ENCODE measurements at regions not wholly inside any gene's neighbourhood (a gene's known extent, or its start where the extent isn't known, plus 50 kb on each side); places are given as distances from the start of the nearest gene placed in this dataset.

DNA sequence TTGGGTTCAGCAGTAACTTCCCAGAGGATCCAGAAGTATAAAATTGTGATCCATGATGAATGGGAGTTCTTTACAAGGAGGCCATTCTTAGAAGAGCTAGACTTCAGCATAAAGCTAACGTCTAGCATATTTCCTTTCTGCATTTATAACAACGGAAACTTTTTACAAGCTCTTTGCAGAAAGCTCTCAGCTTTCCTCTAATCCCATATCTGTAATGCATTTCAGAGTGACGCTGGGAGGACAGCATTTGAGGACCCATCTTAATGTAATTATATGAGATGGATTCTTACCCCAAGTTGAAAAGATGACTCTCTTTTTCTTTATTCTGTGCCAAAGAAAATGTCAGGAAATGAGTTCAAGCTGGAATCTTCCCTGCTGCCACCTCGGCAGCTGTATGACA, 132.0 kb upstream of the CACHD1 start:
- Histone ChIP-seq H2BK120ac (ENCODE audit: low read depth, low read length) (no peak overlapping the region), H3K4me1 (ENCODE audit: control insufficient read depth in 2 of 2, insufficient read depth in 1 of 2, low read depth in 1 of 2, low read length in 2 of 2) (no peaks in the 10 kb centered on the region), H3K9me3 (replicated peaks in 1 of 2; ENCODE audit: control insufficient read depth in 2 of 2, insufficient read depth in 1 of 2, low read depth in 1 of 2, low read length in 2 of 2) (no peaks in the 10 kb centered on the region), H3K9ac (ENCODE audit: low read depth, low read length, poor library complexity) (no peak overlapping the region), H3K36me3 (replicated peaks in 1 of 2; ENCODE audit: control insufficient read depth in 2 of 2, insufficient read depth in 2 of 2, low read length in 2 of 2) (no peaks in the 10 kb centered on the region), H3K79me1 (ENCODE audit: low read depth, low read length) (no peaks in the 10 kb centered on the region), H4K91ac (ENCODE audit: low read depth, low read length, poor library complexity) (no peak overlapping the region), H2BK12ac (ENCODE audit: low read length) (no peak overlapping the region), H3K23ac (ENCODE audit: low read depth, low read length, poor library complexity) (no peak overlapping the region), H2BK5ac (ENCODE audit: low read length) (no peak overlapping the region), H2AFZ (ENCODE audit: low read length) (no peak overlapping the region), H3K14ac (ENCODE audit: low read length) (no peak overlapping the region), H3K4me3 (ENCODE audit: low read length in 2 of 2) (no peak overlapping the region), H2AK5ac (ENCODE audit: low read depth, low read length) (no peak overlapping the region), H3K27ac (replicated peaks; ENCODE audit: low read length) (no peak overlapping the region), H4K8ac (ENCODE audit: low read depth, low read length) (no peak overlapping the region), H3K27me3 (ENCODE audit: control insufficient read depth in 3 of 3, insufficient read depth in 3 of 3, low read depth in 1 of 3, low read length in 3 of 3) (no peaks in the 10 kb centered on the region), H2BK15ac (ENCODE audit: low read length) (no peak overlapping the region), H3K4me2 (ENCODE audit: insufficient read depth, low read length, poor library complexity, severe bottlenecking) (no peak overlapping the region), H3K4ac (ENCODE audit: low read length) (no peak overlapping the region), H3K18ac (ENCODE audit: low read length) (no peak overlapping the region)
- DNase-seq (ENCODE audit: low spot score) = no peak
- WGBS, 2 donors (ENCODE audit: extremely low coverage in 2 of 2, insufficient read length in 2 of 2, insufficient replicate concordance in 1 of 2) = no CpG with 5 or more reads among the region's 4 CpGs

DNA sequence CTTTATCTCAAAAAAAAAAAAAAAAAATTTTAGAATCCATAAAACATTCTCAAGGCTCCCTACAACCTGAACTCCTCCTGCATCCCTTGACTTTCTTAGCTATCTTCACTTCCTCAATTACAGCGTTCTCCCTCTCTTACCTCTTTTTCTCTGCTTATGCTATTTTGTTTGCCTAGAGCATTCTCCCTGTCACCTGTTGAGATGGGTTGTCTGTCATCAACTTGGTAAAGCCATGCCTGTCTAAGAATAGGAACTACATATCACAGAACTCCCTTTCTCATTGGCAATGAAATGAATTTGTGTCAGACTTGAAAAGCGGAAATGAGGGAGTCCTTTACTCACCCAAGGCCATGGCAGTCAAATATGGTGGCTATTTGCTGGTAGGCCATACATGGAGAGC, 129.6 kb upstream of the CACHD1 start:
- no peaks in the 10 kb centered on the region for H3K36me3 ChIP-seq (replicated peaks in 1 of 2; ENCODE audit: control insufficient read depth in 2 of 2, insufficient read depth in 2 of 2, low read length in 2 of 2)
- DNase-seq (ENCODE audit: low spot score) = no peak
- no peak overlapping the region for H3K14ac ChIP-seq (ENCODE audit: low read length)
- no peak overlapping the region for H2BK12ac ChIP-seq (ENCODE audit: low read length)
- WGBS, 2 donors (ENCODE audit: extremely low coverage in 2 of 2, insufficient read length in 2 of 2, insufficient replicate concordance in 1 of 2) = no CpG with 5 or more reads among the region's 2 CpGs
- H3K27me3 ChIP-seq (ENCODE audit: control insufficient read depth in 3 of 3, insufficient read depth in 3 of 3, low read depth in 1 of 3, low read length in 3 of 3) = no peaks in the 10 kb centered on the region
- no peak overlapping the region for H3K27ac ChIP-seq (replicated peaks; ENCODE audit: low read length)
- no peak overlapping the region for H3K9ac ChIP-seq (ENCODE audit: low read depth, low read length, poor library complexity)
- H4K8ac ChIP-seq (ENCODE audit: low read depth, low read length) = no peak overlapping the region
- H3K4me3 ChIP-seq (ENCODE audit: low read length in 2 of 2) = no peak overlapping the region
- no peak overlapping the region for H3K4me2 ChIP-seq (ENCODE audit: insufficient read depth, low read length, poor library complexity, severe bottlenecking)
- no peak overlapping the region for H2BK15ac ChIP-seq (ENCODE audit: low read length)
- H3K23ac ChIP-seq (ENCODE audit: low read depth, low read length, poor library complexity) = no peak overlapping the region
- H2BK120ac ChIP-seq (ENCODE audit: low read depth, low read length) = no peak overlapping the region
- no peak overlapping the region for H2AFZ ChIP-seq (ENCODE audit: low read length)
- no peaks in the 10 kb centered on the region for H3K4me1 ChIP-seq (ENCODE audit: control insufficient read depth in 2 of 2, insufficient read depth in 1 of 2, low read depth in 1 of 2, low read length in 2 of 2)
- no peak overlapping the region for H3K4ac ChIP-seq (ENCODE audit: low read length)
- H3K79me1 ChIP-seq (ENCODE audit: low read depth, low read length) = no peaks in the 10 kb centered on the region
- H4K91ac ChIP-seq (ENCODE audit: low read depth, low read length, poor library complexity) = no peak overlapping the region
- no peaks in the 10 kb centered on the region for H3K9me3 ChIP-seq (replicated peaks in 1 of 2; ENCODE audit: control insufficient read depth in 2 of 2, insufficient read depth in 1 of 2, low read depth in 1 of 2, low read length in 2 of 2)
- H3K18ac ChIP-seq (ENCODE audit: low read length) = no peak overlapping the region
- H2AK5ac ChIP-seq (ENCODE audit: low read depth, low read length) = no peak overlapping the region
- H2BK5ac ChIP-seq (ENCODE audit: low read length) = no peak overlapping the region

DNA sequence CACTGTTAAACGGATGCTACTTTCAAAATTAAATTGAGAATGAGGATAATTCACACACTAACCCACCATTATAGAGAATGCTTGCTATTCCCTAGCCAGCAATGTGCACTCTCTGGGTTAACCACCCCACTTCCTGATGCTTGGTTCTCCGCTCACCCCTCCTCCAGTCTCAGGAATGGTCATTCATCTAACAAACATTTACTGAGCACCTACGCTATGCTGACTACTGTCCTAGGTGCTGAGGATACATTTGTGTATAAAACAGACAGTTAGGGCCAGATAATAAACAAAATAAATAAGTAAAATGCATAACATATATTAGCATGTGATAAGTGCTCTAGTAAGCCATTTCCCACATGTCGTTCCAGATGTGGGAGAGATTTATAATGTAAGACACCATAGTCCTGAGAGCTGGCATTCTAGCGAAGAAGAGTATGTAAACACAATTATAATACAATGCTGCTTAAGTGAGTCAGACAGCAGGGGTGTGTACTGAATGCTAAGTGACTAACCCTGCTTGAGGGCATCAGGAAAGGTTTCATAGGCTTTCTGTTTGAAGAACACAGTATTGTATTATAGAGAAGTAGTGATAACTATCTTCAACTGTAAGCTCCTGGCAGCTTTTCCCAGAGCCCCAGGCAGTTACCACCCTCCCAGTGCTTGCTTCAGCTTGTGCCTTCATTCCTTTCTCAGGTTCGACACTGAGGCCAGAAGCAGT, 126.7 kb upstream of the CACHD1 start:
- H3K4me2 ChIP-seq (ENCODE audit: insufficient read depth, low read length, poor library complexity, severe bottlenecking) = no peak overlapping the region
- no peak overlapping the region for H3K23ac ChIP-seq (ENCODE audit: low read depth, low read length, poor library complexity)
- no peak overlapping the region for H2BK5ac ChIP-seq (ENCODE audit: low read length)
- H3K14ac ChIP-seq (ENCODE audit: low read length) = no peak overlapping the region
- peaks cover 0 to 3% (median 0%) of the 10 kb centered on the region in 3 experiments for H3K27me3 ChIP-seq (ENCODE audit: control insufficient read depth in 3 of 3, insufficient read depth in 3 of 3, low read depth in 1 of 3, low read length in 3 of 3)
- no peaks in the 10 kb centered on the region for H3K79me1 ChIP-seq (ENCODE audit: low read depth, low read length)
- no peak overlapping the region for H4K8ac ChIP-seq (ENCODE audit: low read depth, low read length)
- H3K9me3 ChIP-seq (replicated peaks in 1 of 2; ENCODE audit: control insufficient read depth in 2 of 2, insufficient read depth in 1 of 2, low read depth in 1 of 2, low read length in 2 of 2) = no peaks in the 10 kb centered on the region
- no peak overlapping the region for H3K4ac ChIP-seq (ENCODE audit: low read length)
- no peak for DNase-seq (ENCODE audit: low spot score)
- no peak overlapping the region for H4K91ac ChIP-seq (ENCODE audit: low read depth, low read length, poor library complexity)
- H3K4me1 ChIP-seq (ENCODE audit: control insufficient read depth in 2 of 2, insufficient read depth in 1 of 2, low read depth in 1 of 2, low read length in 2 of 2) = no peaks in the 10 kb centered on the region
- WGBS, 2 donors (ENCODE audit: extremely low coverage in 2 of 2, insufficient read length in 2 of 2, insufficient replicate concordance in 1 of 2) = no CpG with 5 or more reads among the region's 6 CpGs
- no peaks in the 10 kb centered on the region for H3K36me3 ChIP-seq (replicated peaks in 1 of 2; ENCODE audit: control insufficient read depth in 2 of 2, insufficient read depth in 2 of 2, low read length in 2 of 2)
- no peak overlapping the region for H3K4me3 ChIP-seq (ENCODE audit: low read length in 2 of 2)
- no peak overlapping the region for H2AFZ ChIP-seq (ENCODE audit: low read length)
- H2BK15ac ChIP-seq (ENCODE audit: low read length) = no peak overlapping the region
- no peak overlapping the region for H3K18ac ChIP-seq (ENCODE audit: low read length)
- no peak overlapping the region for H2BK12ac ChIP-seq (ENCODE audit: low read length)
- no peak overlapping the region for H2BK120ac ChIP-seq (ENCODE audit: low read depth, low read length)
- no peak overlapping the region for H3K27ac ChIP-seq (replicated peaks; ENCODE audit: low read length)
- no peak overlapping the region for H2AK5ac ChIP-seq (ENCODE audit: low read depth, low read length)
- H3K9ac ChIP-seq (ENCODE audit: low read depth, low read length, poor library complexity) = no peak overlapping the region

GRCh38 chr1:64343823-64344190, 126.1 kb upstream of the CACHD1 start:
- no peak overlapping the region for H3K9ac ChIP-seq (ENCODE audit: low read depth, low read length, poor library complexity)
- DNase-seq (ENCODE audit: low spot score) = no peak
- H3K9me3 ChIP-seq (replicated peaks in 1 of 2; ENCODE audit: control insufficient read depth in 2 of 2, insufficient read depth in 1 of 2, low read depth in 1 of 2, low read length in 2 of 2) = peaks cover 0 to under 1% of the 10 kb centered on the region in 2 donors
- H4K8ac ChIP-seq (ENCODE audit: low read depth, low read length) = no peak overlapping the region
- no peak overlapping the region for H2BK12ac ChIP-seq (ENCODE audit: low read length)
- no peak overlapping the region for H3K23ac ChIP-seq (ENCODE audit: low read depth, low read length, poor library complexity)
- no peak overlapping the region for H2AK5ac ChIP-seq (ENCODE audit: low read depth, low read length)
- no peak overlapping the region for H2AFZ ChIP-seq (ENCODE audit: low read length)
- no peak overlapping the region for H4K91ac ChIP-seq (ENCODE audit: low read depth, low read length, poor library complexity)
- H2BK15ac ChIP-seq (ENCODE audit: low read length) = no peak overlapping the region
- H3K27me3 ChIP-seq (ENCODE audit: control insufficient read depth in 3 of 3, insufficient read depth in 3 of 3, low read depth in 1 of 3, low read length in 3 of 3) = peaks cover 0 to 3% (median 0%) of the 10 kb centered on the region in 3 experiments
- no peak overlapping the region for H3K4me2 ChIP-seq (ENCODE audit: insufficient read depth, low read length, poor library complexity, severe bottlenecking)
- H3K4me3 ChIP-seq (ENCODE audit: low read length in 2 of 2) = no peak overlapping the region
- H3K27ac ChIP-seq (replicated peaks; ENCODE audit: low read length) = no peak overlapping the region
- no peak overlapping the region for H3K18ac ChIP-seq (ENCODE audit: low read length)
- H3K4me1 ChIP-seq (ENCODE audit: control insufficient read depth in 2 of 2, insufficient read depth in 1 of 2, low read depth in 1 of 2, low read length in 2 of 2) = no peaks in the 10 kb centered on the region
- no peak overlapping the region for H2BK5ac ChIP-seq (ENCODE audit: low read length)
- H3K36me3 ChIP-seq (replicated peaks in 1 of 2; ENCODE audit: control insufficient read depth in 2 of 2, insufficient read depth in 2 of 2, low read length in 2 of 2) = no peaks in the 10 kb centered on the region
- WGBS, 2 donors (ENCODE audit: extremely low coverage in 2 of 2, insufficient read length in 2 of 2, insufficient replicate concordance in 1 of 2) = no CpG with 5 or more reads among the region's 3 CpGs
- H2BK120ac ChIP-seq (ENCODE audit: low read depth, low read length) = no peak overlapping the region
- no peaks in the 10 kb centered on the region for H3K79me1 ChIP-seq (ENCODE audit: low read depth, low read length)
- no peak overlapping the region for H3K14ac ChIP-seq (ENCODE audit: low read length)
- no peak overlapping the region for H3K4ac ChIP-seq (ENCODE audit: low read length)
